ENCODE measurements at regions not wholly inside any gene's neighbourhood (a gene's known extent, or its start where the extent isn't known, plus 50 kb on each side); places are given as distances from the start of the nearest gene placed in this dataset.

- in situ Hi-C loops (cut with MboI; ENCODE audit: low sequenced_read_pairs, unreplicated experiment), result no loop called here
- no peak for DNase-seq (ENCODE audit: low spot score)
- TF ChIP-seq CTCF (IDR thresholded peaks at IDR 0.05; ENCODE audit: borderline replicate concordance, control extremely low read depth, extremely low read depth, insufficient read depth, missing control alignments), result no peak
Observed at GRCh38 chr5:3249401-3249800, 346.2 kb upstream of the IRX1 start.

- DNase-seq (ENCODE audit: low spot score), result no peak
- in situ Hi-C loops (cut with MboI; ENCODE audit: low sequenced_read_pairs, unreplicated experiment), result no loop called here
- TF ChIP-seq CTCF (IDR thresholded peaks at IDR 0.05; ENCODE audit: borderline replicate concordance, control extremely low read depth, extremely low read depth, insufficient read depth, missing control alignments), result no peak
Observed at GRCh38 chr5:3237276-3237868, 358.3 kb upstream of the IRX1 start.

GRCh38 chr5:3234566-3234965 lies 361.1 kb upstream of the IRX1 start:
- in situ Hi-C loops (cut with MboI; ENCODE audit: low sequenced_read_pairs, unreplicated experiment), result no loop called here
- no peak for TF ChIP-seq CTCF (IDR thresholded peaks at IDR 0.05; ENCODE audit: borderline replicate concordance, control extremely low read depth, extremely low read depth, insufficient read depth, missing control alignments)
- no peak for DNase-seq (ENCODE audit: low spot score)

GRCh38 chr5:3230941-3231340 lies 364.7 kb upstream of the IRX1 start:
- no peak for TF ChIP-seq CTCF (IDR thresholded peaks at IDR 0.05; ENCODE audit: borderline replicate concordance, control extremely low read depth, extremely low read depth, insufficient read depth, missing control alignments)
- DNase-seq (ENCODE audit: low spot score), result no peak
- in situ Hi-C loops (cut with MboI; ENCODE audit: low sequenced_read_pairs, unreplicated experiment), result no loop called here

- TF ChIP-seq CTCF (IDR thresholded peaks at IDR 0.05; ENCODE audit: borderline replicate concordance, control extremely low read depth, extremely low read depth, insufficient read depth, missing control alignments), result no peak
- in situ Hi-C loops (cut with MboI; ENCODE audit: low sequenced_read_pairs, unreplicated experiment), result no loop called here
- DNase-seq (ENCODE audit: low spot score), result no peak
Observed at GRCh38 chr5:3230254-3230653, 365.4 kb upstream of the IRX1 start.

GRCh38 chr5:3226196-3226920 lies 369.3 kb upstream of the IRX1 start:
- TF ChIP-seq CTCF (IDR thresholded peaks at IDR 0.05; ENCODE audit: borderline replicate concordance, control extremely low read depth, extremely low read depth, insufficient read depth, missing control alignments), result no peak
- in situ Hi-C loops (cut with MboI; ENCODE audit: low sequenced_read_pairs, unreplicated experiment), result no loop called here
- no peak for DNase-seq (ENCODE audit: low spot score)
